OCI-LY7 (cell line): ENCODE measurements at regions not wholly inside any gene's neighbourhood (a gene's known extent, or its start where the extent isn't known, plus 50 kb on each side); places are given as distances from the start of the nearest gene placed in this dataset.

Experiments used
- BruUV-seq: library from RNA; stranded (reverse); fragments of 400-500 nt; replicated peaks from 2 replicates; lab custom pipeline; 2021; lab: Mats Ljungman, UMichigan
- CTCF ChIA-PET: fragments of 300-600 bp; sonication (Branson Sonifier 250); formaldehyde crosslinking; loops from one replicate; lab custom pipeline; 2022; ENCODE audit warnings: antibody characterized with exemption; ENCODE audit not compliant: unreplicated experiment; lab: Charles Lee
- POLR2A ChIA-PET: fragments of 300-600 bp; sonication (Branson Sonifier 250); formaldehyde crosslinking; loops from one replicate; lab custom pipeline; 2022; ENCODE audit warnings: antibody characterized with exemption; lab: Charles Lee
- DNase-seq: peaks from one replicate; pipeline ENCODE4 v3.0.0-alpha.2; 2015; ENCODE audit warnings: low spot score
- H2AFZ ChIP-seq: fragments of 200-600 bp; sonication (generic), shearing (Covaris generic); 2 replicates; pipeline ENCODE4 v1.6.1; 2014; ENCODE audit warnings: mild to moderate bottlenecking, antibody characterized with exemption, low read length, moderate library complexity
- H3K27ac ChIP-seq: fragments of 200-600 bp; sonication (generic); 2 replicates; pipeline ENCODE4 v1.5.1; 2014; ENCODE audit warnings: mixed run types, low read depth, mild to moderate bottlenecking, moderate library complexity, low read length, inconsistent platforms; ENCODE audit not compliant: poor library complexity, severe bottlenecking
- H3K36me3 ChIP-seq: fragments of 200-600 bp; sonication (generic); 2 replicates; pipeline ENCODE4 v1.6.1; 2014; ENCODE audit warnings: mild to moderate bottlenecking, antibody characterized with exemption, low read length, moderate library complexity, mixed read lengths; ENCODE audit not compliant: insufficient read depth
- H3K4me1 ChIP-seq: fragments of 200-600 bp; sonication (generic); 2 replicates; pipeline ENCODE4 v1.5.1; 2014; ENCODE audit warnings: mild to moderate bottlenecking, low read length; ENCODE audit not compliant: insufficient read depth, poor library complexity, severe bottlenecking
- H3K4me2 ChIP-seq: fragments of 200-600 bp; sonication (generic); 2 replicates; pipeline ENCODE4 v1.6.1; 2014; ENCODE audit warnings: mild to moderate bottlenecking, low read length
- H3K4me3 ChIP-seq: fragments of 200-600 bp; sonication (generic); 2 replicates; pipeline ENCODE4 v1.5.1; 2014; ENCODE audit warnings: mild to moderate bottlenecking, low read depth, low read length; ENCODE audit not compliant: poor library complexity, severe bottlenecking
- H3K79me2 ChIP-seq: fragments of 200-600 bp; sonication (generic); 2 replicates; pipeline ENCODE4 v1.6.1; 2016; ENCODE audit warnings: low read depth, mild to moderate bottlenecking, low read length, moderate library complexity, mixed read lengths; ENCODE audit not compliant: insufficient read depth
- H3K9me2 ChIP-seq: fragments of 200-600 bp; sonication (generic); 2 replicates; pipeline ENCODE4 v1.6.1; 2016; ENCODE audit warnings: mild to moderate bottlenecking, low read length, mixed read lengths; ENCODE audit not compliant: insufficient read depth
- H3K9me3 ChIP-seq: fragments of 200-600 bp; sonication (generic); 2 replicates; pipeline ENCODE4 v1.6.1; 2014; ENCODE audit warnings: mild to moderate bottlenecking, mixed run types, low read length, mixed read lengths
- H4K20me1 ChIP-seq: fragments of 200-600 bp; sonication (generic); 2 replicates; pipeline ENCODE4 v1.6.1; 2014; ENCODE audit warnings: mild to moderate bottlenecking, antibody characterized with exemption, low read length, moderate library complexity, mixed read lengths; ENCODE audit not compliant: insufficient read depth
- CTCF ChIP-seq: fragments of 200-600 bp; sonication (generic); conservative IDR thresholded peaks from 2 replicates; pipeline ENCODE4 v1.5.1; 2014; ENCODE audit warnings: mild to moderate bottlenecking, antibody characterized with exemption, low read length, moderate library complexity, mixed read lengths
- EZH2phosphoT487 ChIP-seq: fragments of 200-600 bp; sonication (generic); IDR thresholded peaks from 2 replicates; pipeline ENCODE4 v1.6.1; 2018; ENCODE audit warnings: low read depth, borderline replicate concordance, mild to moderate bottlenecking, mixed run types, antibody characterized with exemption, low read length, moderate library complexity, mixed read lengths
- intact Hi-C: fragments of 100-400 bp; cut with micrococcal nuclease; formaldehyde crosslinking; loops from one replicate; pipeline ENCODE4 v1.10.0; 2022; ENCODE audit not compliant: unreplicated experiment

GRCh38 chr12:87274594-87275245, 754.5 kb downstream of the C12orf50 start:
- Histone ChIP-seq H3K9me3 (no peaks in the 10 kb centered on the region), H3K4me3 (no peak overlapping the region), H2AFZ (no peak overlapping the region), H4K20me1 (no peaks in the 10 kb centered on the region; the same call in 1 of the 2 replicates), H3K4me1 (no peaks in the 10 kb centered on the region), H3K9me2 (no peaks in the 10 kb centered on the region), H3K79me2 (no peaks in the 10 kb centered on the region), H3K27ac (no peak overlapping the region), H3K36me3 (no peaks in the 10 kb centered on the region), H3K4me2 (no peak overlapping the region)
- ChIA-PET POLR2A (interaction anchor here (1.2 kb wide), 1 partner anchor 10 kb away, joined by 3 read pairs; no protein-coding TSS in a partner anchor), CTCF (no interaction called here)
- no TSS peak for BruUV-seq
- intact Hi-C loops, result loop anchor here (10.0 kb wide), 1 partner anchor 720 kb away; no protein-coding TSS in a partner anchor
- DNase-seq, result peak; percentile 23
- TF ChIP-seq EZH2phosphoT487, result no peak
- peak; percentile 73 for TF ChIP-seq CTCF

- Histone ChIP-seq H3K9me2 (no peaks in the 10 kb centered on the region), H2AFZ (no peak overlapping the region), H3K36me3 (no peaks in the 10 kb centered on the region), H4K20me1 (no peaks in the 10 kb centered on the region; the same call in 1 of the 2 replicates), H3K4me2 (no peak overlapping the region), H3K79me2 (no peaks in the 10 kb centered on the region), H3K9me3 (no peaks in the 10 kb centered on the region), H3K27ac (no peak overlapping the region), H3K4me3 (no peak overlapping the region), H3K4me1 (no peaks in the 10 kb centered on the region)
- ChIA-PET CTCF (no interaction called here), POLR2A (no interaction called here)
- DNase-seq, result no peak
- no peak for TF ChIP-seq CTCF
- intact Hi-C loops, result loop anchor here (10.0 kb wide), 1 partner anchor 722 kb away; no protein-coding TSS in a partner anchor
- no TSS peak for BruUV-seq
These were observed 756.4 kb downstream of the C12orf50 start for GRCh38 chr12:87272851-87273250.

GRCh38 chr12:87270919-87271318, 758.3 kb downstream of the C12orf50 start:
- no peaks in the 10 kb centered on the region for H3K4me1 ChIP-seq
- no peak for DNase-seq
- intact Hi-C loops, result loop anchor here (10.0 kb wide), 1 partner anchor 724 kb away; no protein-coding TSS in a partner anchor
- no peaks in the 10 kb centered on the region for H3K9me2 ChIP-seq
- no TSS peak for BruUV-seq
- H3K79me2 ChIP-seq, result no peaks in the 10 kb centered on the region
- H4K20me1 ChIP-seq, result no peaks in the 10 kb centered on the region
- H3K9me3 ChIP-seq, result no peaks in the 10 kb centered on the region
- no peak overlapping the region for H2AFZ ChIP-seq
- TF ChIP-seq CTCF (no peak), EZH2phosphoT487 (no peak)
- no peak overlapping the region for H3K4me2 ChIP-seq
- CTCF ChIA-PET, result no interaction called here
- no peak overlapping the region for H3K27ac ChIP-seq
- H3K36me3 ChIP-seq, result no peaks in the 10 kb centered on the region
- POLR2A ChIA-PET, result interaction anchor here (1.0 kb wide), 1 partner anchor 576 kb away, joined by 4 read pairs; no protein-coding TSS in a partner anchor
- H3K4me3 ChIP-seq, result no peak overlapping the region
